ENCODE measurements at regions not wholly inside any gene's neighbourhood (a gene's known extent, or its start where the extent isn't known, plus 50 kb on each side); places are given as distances from the start of the nearest gene placed in this dataset.

- Histone ChIP-seq H3K36me3 (ENCODE audit: insufficient read depth, low read length) (no peaks in the 10 kb centered on the region), H3K9me2 (ENCODE audit: insufficient read depth, low read length) (no peaks in the 10 kb centered on the region), H3K4me1 (ENCODE audit: insufficient read depth, low read length, poor library complexity, severe bottlenecking) (no peaks in the 10 kb centered on the region), H2AFZ (ENCODE audit: low read length) (no peak overlapping the region), H3K9me3 (ENCODE audit: low read length) (no peaks in the 10 kb centered on the region), H3K27ac (ENCODE audit: low read depth, low read length, poor library complexity, severe bottlenecking) (no peak overlapping the region), H4K20me1 (ENCODE audit: insufficient read depth, low read length) (no peaks in the 10 kb centered on the region), H3K4me2 (ENCODE audit: low read length) (no peak overlapping the region), H3K79me2 (ENCODE audit: insufficient read depth, low read depth, low read length) (no peaks in the 10 kb centered on the region), H3K4me3 (ENCODE audit: low read depth, low read length, poor library complexity, severe bottlenecking) (no peak overlapping the region)
- TF ChIP-seq EZH2phosphoT487 (IDR thresholded peaks at IDR 0.05; ENCODE audit: borderline replicate concordance, low read depth, low read length) (no peak), CTCF (conservative IDR thresholded peaks at IDR 0.05; ENCODE audit: low read length) (no peak)
- ChIA-PET POLR2A (no interaction called here), CTCF (ENCODE audit: unreplicated experiment) (no interaction called here)
- intact Hi-C loops (cut with micrococcal nuclease; ENCODE audit: unreplicated experiment) = no loop called here
- no peak for DNase-seq (ENCODE audit: low spot score)
- no TSS peak for BruUV-seq (replicated peaks)
Observed at GRCh38 chr7:93036149-93036640, 81.6 kb downstream of the SAMD9 start.

- POLR2A ChIA-PET = no interaction called here
Observed at GRCh38 chr7:93031795-93032194, 86.0 kb downstream of the SAMD9 start.

More at GRCh38 chr7:93031795-93032194, 86.0 kb downstream of the SAMD9 start:
- CTCF ChIA-PET (ENCODE audit: unreplicated experiment) = no interaction called here
- intact Hi-C loops (cut with micrococcal nuclease; ENCODE audit: unreplicated experiment) = no loop called here
- no TSS peak for BruUV-seq (replicated peaks)
- no peaks in the 10 kb centered on the region for H3K36me3 ChIP-seq (ENCODE audit: insufficient read depth, low read length)
- H2AFZ ChIP-seq (ENCODE audit: low read length) = no peak overlapping the region
- H4K20me1 ChIP-seq (ENCODE audit: insufficient read depth, low read length) = no peaks in the 10 kb centered on the region
- H3K27ac ChIP-seq (ENCODE audit: low read depth, low read length, poor library complexity, severe bottlenecking) = no peak overlapping the region
- H3K4me2 ChIP-seq (ENCODE audit: low read length) = no peak overlapping the region
- no peak for DNase-seq (ENCODE audit: low spot score)
- TF ChIP-seq CTCF (conservative IDR thresholded peaks at IDR 0.05; ENCODE audit: low read length) (no peak), EZH2phosphoT487 (IDR thresholded peaks at IDR 0.05; ENCODE audit: borderline replicate concordance, low read depth, low read length) (no peak)
- H3K79me2 ChIP-seq (ENCODE audit: insufficient read depth, low read depth, low read length) = no peaks in the 10 kb centered on the region
- no peaks in the 10 kb centered on the region for H3K9me3 ChIP-seq (ENCODE audit: low read length)
- no peak overlapping the region for H3K4me3 ChIP-seq (ENCODE audit: low read depth, low read length, poor library complexity, severe bottlenecking)
- H3K4me1 ChIP-seq (ENCODE audit: insufficient read depth, low read length, poor library complexity, severe bottlenecking) = no peaks in the 10 kb centered on the region
- no peaks in the 10 kb centered on the region for H3K9me2 ChIP-seq (ENCODE audit: insufficient read depth, low read length)
